Eye (tissue), 1 donor: ENCODE measurements at regions not wholly inside any gene's neighbourhood (a gene's known extent, or its start where the extent isn't known, plus 50 kb on each side); places are given as distances from the start of the nearest gene placed in this dataset.

Source experiments
- DNase-seq: peaks from one replicate; pipeline ENCODE4 v3.0.0-alpha.2; 2015

GRCh38 chr9:99445371-99445891 is 223.3 kb downstream of the SEC61B start:
- DNase-seq = no peak

GRCh38 chr9:99445920-99446319 is 223.8 kb downstream of the SEC61B start:
- no peak for DNase-seq

DNA sequence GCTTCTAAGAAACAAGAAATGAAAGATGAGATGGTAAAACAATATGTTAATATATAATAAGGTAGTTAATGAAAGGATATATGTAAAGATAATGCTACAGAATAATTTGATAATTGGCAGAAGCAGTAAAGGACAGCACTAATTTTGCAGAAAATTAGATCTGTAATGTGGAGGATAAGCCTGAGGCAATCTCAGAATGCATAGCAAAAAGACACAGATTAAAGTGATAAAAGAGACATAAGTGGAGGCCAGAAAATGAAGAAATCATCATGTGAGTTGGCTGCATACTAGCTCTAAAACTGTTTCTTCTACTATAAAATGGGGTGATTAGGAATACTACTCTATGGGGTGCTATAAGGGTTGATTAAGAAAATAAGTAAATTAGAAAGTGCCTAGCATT is 225.9 kb downstream of the SEC61B start:
- DNase-seq = no peak

- DNase-seq = no peak
Observed at GRCh38 chr9:99449726-99450125, 227.6 kb downstream of the SEC61B start.

- no peak for DNase-seq
Observed at GRCh38 chr9:99451112-99451606, 229.1 kb downstream of the SEC61B start.

- DNase-seq = no peak
Observed at GRCh38 chr9:99457406-99457805, 235.3 kb downstream of the SEC61B start.

GRCh38 chr9:99457981-99458380 is 235.9 kb downstream of the SEC61B start:
- no peak for DNase-seq

DNA sequence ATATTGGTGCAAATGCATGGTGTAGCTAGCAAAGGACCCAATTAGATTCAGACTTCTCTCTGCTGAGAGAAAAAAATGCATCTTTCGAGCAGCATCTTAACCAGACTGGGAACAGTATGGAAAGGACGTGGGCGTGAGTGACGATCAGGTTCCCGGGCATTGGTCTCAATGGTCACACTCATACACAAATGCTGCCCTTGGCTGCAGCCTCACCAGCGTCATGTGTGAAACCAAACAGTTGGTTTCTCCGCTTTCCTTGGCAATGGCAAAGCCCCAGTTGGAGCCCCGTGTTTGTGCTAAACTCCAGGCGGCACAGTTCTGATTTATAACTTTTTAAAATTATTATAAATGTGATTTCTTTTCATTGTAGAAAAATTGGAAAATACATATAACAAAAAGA is 237.8 kb downstream of the SEC61B start:
- no peak for DNase-seq

DNA sequence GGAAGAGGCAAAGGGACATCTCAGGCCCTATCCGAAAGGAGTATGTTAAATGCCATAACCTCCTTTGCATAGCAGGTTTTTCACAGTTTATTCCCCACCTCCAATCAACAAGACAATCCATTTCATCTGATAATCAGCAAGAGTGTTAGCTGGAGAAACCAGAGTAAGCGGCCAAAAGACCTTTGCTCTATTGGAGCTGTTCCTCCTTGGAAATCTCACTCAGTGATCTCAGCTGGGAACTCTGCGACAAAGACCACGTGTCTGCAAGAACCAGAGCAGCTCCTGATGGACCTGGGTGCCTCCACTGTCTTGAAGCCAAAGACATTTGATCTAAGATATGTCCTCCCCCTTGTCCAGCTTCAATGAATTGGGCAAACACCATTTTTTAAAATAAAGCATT is 241.0 kb downstream of the SEC61B start:
- DNase-seq = no peak

DNA sequence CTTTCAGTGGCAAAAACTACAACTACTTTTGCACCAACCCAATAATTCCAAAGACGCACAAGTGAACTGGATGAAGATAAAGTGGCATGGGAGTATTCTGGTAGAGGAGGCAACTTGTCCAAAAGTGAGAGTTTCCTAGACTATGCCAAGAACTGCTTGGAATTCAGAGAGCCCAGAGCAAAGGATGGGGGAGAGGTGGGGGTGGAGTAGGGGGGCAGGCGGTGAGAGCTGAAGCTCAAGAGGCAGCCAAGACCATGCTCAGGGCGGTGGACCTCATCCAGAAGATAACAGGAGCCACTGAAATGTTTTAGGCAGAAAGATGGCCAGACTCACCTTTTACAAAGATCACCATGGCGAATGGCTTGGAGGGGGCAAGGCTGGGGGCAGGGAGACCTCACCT is 242.5 kb downstream of the SEC61B start:
- no peak for DNase-seq

DNA sequence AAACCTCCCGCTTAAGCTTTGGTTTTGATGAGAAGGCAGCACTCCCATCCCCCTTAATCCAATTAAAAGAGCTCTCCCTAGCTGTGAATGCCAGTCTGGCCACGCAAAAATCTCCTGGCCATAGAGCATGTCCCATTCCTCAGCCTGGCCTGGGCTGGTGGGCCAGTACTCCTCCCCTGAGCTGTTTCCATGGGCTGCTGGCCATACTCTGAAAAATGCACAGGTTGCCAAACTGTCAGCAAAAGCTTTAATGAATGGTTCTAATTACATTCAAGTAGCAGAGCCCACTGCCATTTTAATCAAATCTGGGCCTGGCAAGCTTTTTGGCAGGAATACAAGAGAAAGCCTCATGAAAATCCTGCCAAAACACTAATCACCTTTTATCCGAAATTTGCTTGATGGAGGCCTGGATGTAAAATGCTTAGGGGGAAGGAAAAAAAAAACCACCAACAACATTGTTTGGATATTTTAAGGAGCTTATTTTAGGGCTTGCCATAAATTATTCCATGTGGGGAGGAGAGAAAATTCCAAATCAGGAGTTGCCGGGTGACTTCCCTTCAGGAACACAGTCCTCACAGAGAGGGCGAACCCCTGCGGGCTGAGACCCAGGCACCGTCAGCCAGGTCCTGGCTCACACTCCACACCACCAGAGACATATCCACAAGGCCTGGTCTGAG is 243.3 kb downstream of the SEC61B start:
- peak; percentile 40 for DNase-seq

GRCh38 chr9:99466104-99466503 is 244.0 kb downstream of the SEC61B start:
- DNase-seq = no peak

DNA sequence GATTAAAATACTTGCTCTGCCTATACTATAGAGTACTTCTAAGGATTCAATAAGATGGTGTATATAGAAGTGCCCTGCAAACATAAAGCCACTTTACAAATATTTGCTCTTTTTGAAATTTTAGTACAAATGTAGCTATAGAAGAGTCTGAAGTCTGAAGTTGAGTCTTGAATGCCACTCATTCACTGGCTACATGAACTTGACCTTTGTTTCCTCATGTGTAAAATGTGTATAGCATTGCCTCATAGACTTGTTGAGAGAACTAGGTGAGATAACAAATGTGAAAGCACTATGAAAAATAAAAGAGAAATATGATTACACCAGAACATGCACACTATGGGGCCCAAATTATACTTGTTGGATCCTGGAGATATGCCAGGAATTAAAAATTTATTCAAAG is 244.7 kb downstream of the SEC61B start:
- DNase-seq = no peak

- no peak for DNase-seq
Observed at GRCh38 chr9:99471033-99471432, 249.0 kb downstream of the SEC61B start.

DNA sequence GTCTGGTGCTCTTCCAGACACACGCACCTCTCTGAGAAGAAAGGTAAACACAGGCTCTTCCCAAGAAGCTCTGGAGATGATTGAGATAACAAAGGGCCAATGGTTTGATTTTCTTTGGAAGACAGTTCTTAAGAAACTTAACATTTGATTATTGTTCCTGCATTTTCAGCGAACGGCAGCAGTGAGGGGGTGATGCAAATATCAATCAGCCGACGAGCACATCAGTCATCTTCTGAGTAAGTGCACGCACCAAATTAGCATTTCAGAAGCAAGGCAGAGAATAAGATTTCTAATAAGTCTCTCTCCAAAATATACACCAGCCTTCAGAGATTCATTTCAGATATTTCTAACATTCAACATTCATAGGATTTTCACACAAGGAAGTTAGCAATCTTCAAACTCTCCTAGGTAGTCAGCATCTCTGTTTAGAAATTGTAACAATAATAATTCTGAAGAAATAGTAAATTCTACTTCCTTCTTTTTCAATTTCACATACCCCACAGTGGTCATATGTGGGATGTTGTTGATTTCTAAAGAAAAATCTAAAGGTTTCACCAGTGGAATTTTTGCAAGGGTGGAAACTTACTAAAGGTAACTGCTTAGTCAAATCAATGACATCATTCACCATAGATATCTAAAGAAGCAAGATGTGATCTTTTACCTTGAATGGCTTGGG is 250.3 kb downstream of the SEC61B start:
- DNase-seq = no peak

- no peak for DNase-seq
Observed at GRCh38 chr9:99472916-99473245, 250.8 kb downstream of the SEC61B start.

DNA sequence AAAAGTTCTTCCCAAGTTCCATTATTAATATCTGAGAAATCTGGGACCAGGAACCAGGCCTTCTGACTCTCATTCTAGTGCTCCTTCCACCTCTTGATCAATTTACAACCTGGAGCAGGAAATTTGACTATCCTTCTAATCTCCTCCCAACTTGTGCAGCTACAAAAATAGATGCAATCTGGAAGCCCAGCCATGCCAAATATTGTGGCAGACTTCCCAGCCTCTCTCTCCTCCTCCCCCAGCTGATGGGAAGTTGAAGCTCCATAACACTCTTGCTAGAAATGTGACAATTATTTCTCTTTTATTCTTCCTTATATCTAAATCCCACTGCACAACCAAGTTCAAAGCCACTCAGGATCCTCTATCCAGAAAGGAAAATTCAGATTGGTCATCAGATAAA is 252.1 kb downstream of the SEC61B start:
- no peak for DNase-seq

DNA sequence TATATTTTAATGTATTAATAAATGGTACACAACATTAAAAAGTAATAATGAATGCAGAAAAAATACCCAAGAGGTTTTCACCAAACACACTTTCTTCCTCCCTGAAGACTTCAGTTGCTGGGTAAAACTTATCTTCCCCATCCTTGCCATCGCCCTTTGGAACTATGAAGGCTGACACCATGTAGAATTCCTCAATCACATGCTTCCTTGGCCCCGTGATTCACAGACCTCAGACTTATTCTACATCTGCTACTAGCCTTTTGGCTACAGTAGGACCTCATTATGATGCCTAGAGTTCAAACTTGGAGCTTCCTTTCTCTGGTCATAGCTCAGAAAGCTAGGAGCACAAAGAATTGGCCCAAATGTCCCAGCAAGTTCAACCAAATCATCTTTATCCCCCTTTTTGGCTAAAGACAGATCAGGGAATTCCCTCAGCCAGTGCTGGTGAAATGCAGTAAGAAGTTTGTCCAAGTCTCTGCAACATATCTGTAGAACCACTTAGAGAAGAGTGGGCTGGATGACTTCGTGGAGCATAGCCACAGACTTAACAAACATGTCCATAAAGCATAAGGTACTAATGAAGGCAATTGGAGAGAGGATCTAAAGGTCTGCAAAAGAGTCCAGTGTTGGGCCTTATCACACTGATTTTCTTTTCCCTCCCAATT is 253.5 kb downstream of the SEC61B start:
- no peak for DNase-seq

- DNase-seq = no peak
Observed at GRCh38 chr9:99478469-99479027, 256.5 kb downstream of the SEC61B start.

- no peak for DNase-seq
Observed at GRCh38 chr9:99479929-99480328, 257.8 kb downstream of the SEC61B start.

GRCh38 chr9:99485459-99485858 is 263.4 kb downstream of the SEC61B start:
- no peak for DNase-seq

DNA sequence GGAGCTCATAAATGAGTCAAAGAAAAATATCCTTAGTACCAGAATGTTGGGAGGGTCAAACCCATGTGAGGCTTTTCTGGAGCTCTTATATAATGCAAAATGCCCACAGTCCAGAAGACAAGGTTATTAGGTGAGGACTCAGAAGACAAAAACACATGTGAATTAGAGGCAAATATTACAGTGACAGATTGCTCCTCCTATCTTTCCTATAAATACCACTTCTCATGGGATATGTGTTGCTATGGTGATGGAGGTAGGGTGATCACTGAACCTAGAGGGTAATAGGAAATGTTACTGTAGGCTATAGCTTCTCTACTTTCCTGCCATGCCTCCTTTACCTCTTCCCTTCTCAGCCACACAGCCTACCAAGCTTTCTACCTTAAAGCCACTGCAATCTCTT is 264.6 kb downstream of the SEC61B start:
- DNase-seq = peak; percentile 33
